Left lung (tissue), 4 donors: ENCODE measurements at regions not wholly inside any gene's neighbourhood (a gene's known extent, or its start where the extent isn't known, plus 50 kb on each side); places are given as distances from the start of the nearest gene placed in this dataset.

ENCODE experiments used
- ATAC-seq: fragments of 200-7000 bp; cut with Tn5 transposase; one replicate; pipeline ENCODE4 v1.9.1; 2020; ENCODE audit warnings: moderate library complexity
- DNase-seq, 4 donors: peaks; one replicate each; pipeline ENCODE4 v3.0.0-alpha.2; 2013 to 2020
- H3K27ac ChIP-seq, 2 donors: fragments of 200-600 bp; sonication (generic) in 1 of 2; one replicate each; pipeline versions ENCODE4 v1.5.0 to v1.8.0; 2020 to 2021
- H3K27me3 ChIP-seq, 2 donors: fragments of 200-600 bp; sonication (generic) in 1 of 2; one replicate each; pipeline versions ENCODE4 v1.5.0 to v1.8.0; 2020 to 2021
- H3K36me3 ChIP-seq, 2 donors: fragments of 200-600 bp; sonication (generic) in 1 of 2; one replicate each; pipeline versions ENCODE4 v1.5.0 to v1.8.0; 2020 to 2021
- H3K4me1 ChIP-seq, 2 donors: fragments of 200-600 bp; one replicate each; pipeline ENCODE4 v1.8.0; 2021
- H3K4me3 ChIP-seq, 2 donors: fragments of 200-600 bp; sonication (generic) in 1 of 2; one replicate each; pipeline versions ENCODE4 v1.5.0 to v1.8.0; 2020 to 2021; ENCODE audit warnings: mild to moderate bottlenecking in 1 of 2
- H3K9me3 ChIP-seq, 2 donors: fragments of 200-600 bp; sonication (generic) in 1 of 2; one replicate each; pipeline versions ENCODE4 v1.5.0 to v1.8.0; 2020 to 2021
- CTCF ChIP-seq, 2 donors: fragments of 200-600 bp; sonication (generic) in 1 of 2; IDR thresholded peaks; one replicate each; pipeline versions ENCODE4 v1.5.0 to v1.8.0; 2021; ENCODE audit warnings: antibody characterized with exemption in 2 of 2
- intact Hi-C, 2 donors: fragments of 100-400 bp; cut with DNase I; formaldehyde crosslinking; loops; one replicate each; pipeline versions ENCODE4 v1.11.2 to v1.14.2; 2022
- donor health status: DM: no; HTN: yes; CAD: no.
- donor health status: DM: no; HTN: no; CAD: no.

- ATAC-seq (no peak), DNase-seq (no peak)
- H3K27me3 ChIP-seq: no peaks in the 10 kb centered on the region
- H3K9me3 ChIP-seq: no peaks in the 10 kb centered on the region
- no peaks in the 10 kb centered on the region for H3K4me1 ChIP-seq
- no peak overlapping the region for H3K27ac ChIP-seq
- no peaks in the 10 kb centered on the region for H3K36me3 ChIP-seq
- intact Hi-C loops: no loop called here
- no peak for TF ChIP-seq CTCF (IDR thresholded peaks at IDR 0.05)
- no peak overlapping the region for H3K4me3 ChIP-seq
Measured at GRCh38 chr9:81756561-81756960, 67.2 kb upstream of the TLE1 start.

DNA sequence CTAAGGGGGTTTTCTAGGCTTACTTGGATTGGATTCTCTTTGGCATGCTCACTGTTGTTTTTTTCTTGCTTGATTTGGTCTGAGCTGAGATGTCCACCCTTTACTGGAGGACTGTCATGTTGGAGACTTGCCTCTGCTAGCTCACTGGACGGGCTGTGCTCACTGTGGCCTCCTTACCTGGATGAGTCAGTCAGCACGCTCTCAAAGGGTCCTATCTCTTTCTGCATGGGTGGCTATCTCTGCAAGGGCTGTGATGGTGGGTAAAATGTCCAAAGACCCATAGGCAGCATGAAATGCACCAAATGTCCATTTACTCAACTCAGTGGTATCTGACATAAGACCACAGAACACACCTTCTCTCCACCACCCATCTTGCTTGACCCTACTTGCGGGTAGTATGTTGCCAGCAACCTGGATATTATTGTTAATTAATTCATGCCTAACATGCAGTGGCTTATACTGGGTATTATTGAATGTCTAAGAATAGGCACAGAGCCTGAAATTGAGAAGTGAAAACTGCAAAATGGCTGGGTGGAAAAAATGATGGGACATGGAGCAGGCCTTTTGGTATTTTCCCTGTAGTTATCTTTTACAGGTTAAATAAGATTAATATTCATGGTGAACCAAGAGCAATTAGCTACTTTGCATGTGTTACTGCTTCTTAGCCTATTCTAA, 68.9 kb upstream of the TLE1 start:
- no peak for DNase-seq
- intact Hi-C loops: no loop called here
- no peak for TF ChIP-seq CTCF (IDR thresholded peaks at IDR 0.05)
- Histone ChIP-seq H3K9me3 (no peaks in the 10 kb centered on the region), H3K4me3 (no peak overlapping the region), H3K4me1 (no peaks in the 10 kb centered on the region), H3K36me3 (no peaks in the 10 kb centered on the region), H3K27me3 (no peaks in the 10 kb centered on the region), H3K27ac (no peak overlapping the region)
- no peak for ATAC-seq

GRCh38 chr9:81759680-81760215, 70.4 kb upstream of the TLE1 start:
- no peak for TF ChIP-seq CTCF (IDR thresholded peaks at IDR 0.05)
- DNase-seq (peak in 2 of 4 donors; percentile 8 to 22), ATAC-seq (peak; percentile 53)
- Histone ChIP-seq H3K4me1 (no peaks in the 10 kb centered on the region), H3K27ac (no peak overlapping the region), H3K36me3 (no peaks in the 10 kb centered on the region), H3K27me3 (no peaks in the 10 kb centered on the region), H3K4me3 (no peak overlapping the region), H3K9me3 (no peaks in the 10 kb centered on the region)
- intact Hi-C loops: no loop called here

GRCh38 chr9:81767921-81768320, 78.6 kb upstream of the TLE1 start:
- ATAC-seq: no peak
- TF ChIP-seq CTCF (IDR thresholded peaks at IDR 0.05): no peak

GRCh38 chr9:81771571-81771970, 82.2 kb upstream of the TLE1 start:
- TF ChIP-seq CTCF (IDR thresholded peaks at IDR 0.05): no peak
- intact Hi-C loops: no loop called here
- H3K4me1 ChIP-seq: no peaks in the 10 kb centered on the region
- H3K36me3 ChIP-seq: no peaks in the 10 kb centered on the region
- H3K9me3 ChIP-seq: peaks cover 0 to 2% of the 10 kb centered on the region in 2 donors
- H3K4me3 ChIP-seq: no peak overlapping the region
- ATAC-seq (no peak), DNase-seq (no peak)
- no peaks in the 10 kb centered on the region for H3K27me3 ChIP-seq
- H3K27ac ChIP-seq: no peak overlapping the region

More at GRCh38 chr9:81767921-81768320, 78.6 kb upstream of the TLE1 start:
- no peaks in the 10 kb centered on the region for H3K27me3 ChIP-seq
- H3K36me3 ChIP-seq: no peaks in the 10 kb centered on the region
- no peaks in the 10 kb centered on the region for H3K4me1 ChIP-seq
- no peak overlapping the region for H3K4me3 ChIP-seq
- H3K27ac ChIP-seq: no peak overlapping the region
- no peak for DNase-seq
- H3K9me3 ChIP-seq: peaks cover 0 to 2% of the 10 kb centered on the region in 2 donors
- intact Hi-C loops: no loop called here
